DOHH2 (cell line): ENCODE measurements at regions not wholly inside any gene's neighbourhood (a gene's known extent, or its start where the extent isn't known, plus 50 kb on each side); places are given as distances from the start of the nearest gene placed in this dataset.

ENCODE experiments used
- EZH2phosphoT487 ChIP-seq: fragments of 200-600 bp; sonication (generic); IDR thresholded peaks from 2 replicates; pipeline ENCODE4 v1.6.1; 2017; ENCODE audit warnings: borderline replicate concordance, mild to moderate bottlenecking, antibody characterized with exemption, low read length, moderate library complexity, mixed read lengths
- TF ChIP-seq, protein P1 (sequence below): fragments of 200-600 bp; sonication (generic); IDR thresholded peaks from one replicate; pipeline ENCODE4 v1.5.1; 2014; ENCODE audit warnings: antibody characterized with exemption, mild to moderate bottlenecking, low read depth, low read length; ENCODE audit not compliant: poor library complexity, severe bottlenecking

DNA sequence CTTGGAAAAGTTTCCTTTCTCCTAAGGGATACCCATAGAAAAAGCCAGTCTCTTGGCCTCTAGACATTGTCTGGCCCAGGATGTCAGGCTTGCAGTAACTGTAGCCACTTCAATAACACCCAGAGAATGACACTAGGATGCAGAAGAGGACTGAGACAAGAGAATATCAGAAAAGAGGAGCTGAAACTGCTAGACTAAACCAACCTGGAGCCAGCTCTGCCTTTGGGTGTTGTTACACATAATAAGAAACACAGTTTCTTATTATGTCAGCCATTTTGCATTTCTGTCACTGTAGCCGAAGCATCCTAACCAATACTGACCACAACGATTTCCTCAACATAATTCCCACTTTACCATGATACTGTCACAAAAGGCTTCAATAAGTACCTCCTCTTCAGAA lies 72.2 kb upstream of the RCN1 start:
- TF ChIP-seq, protein P1, sequence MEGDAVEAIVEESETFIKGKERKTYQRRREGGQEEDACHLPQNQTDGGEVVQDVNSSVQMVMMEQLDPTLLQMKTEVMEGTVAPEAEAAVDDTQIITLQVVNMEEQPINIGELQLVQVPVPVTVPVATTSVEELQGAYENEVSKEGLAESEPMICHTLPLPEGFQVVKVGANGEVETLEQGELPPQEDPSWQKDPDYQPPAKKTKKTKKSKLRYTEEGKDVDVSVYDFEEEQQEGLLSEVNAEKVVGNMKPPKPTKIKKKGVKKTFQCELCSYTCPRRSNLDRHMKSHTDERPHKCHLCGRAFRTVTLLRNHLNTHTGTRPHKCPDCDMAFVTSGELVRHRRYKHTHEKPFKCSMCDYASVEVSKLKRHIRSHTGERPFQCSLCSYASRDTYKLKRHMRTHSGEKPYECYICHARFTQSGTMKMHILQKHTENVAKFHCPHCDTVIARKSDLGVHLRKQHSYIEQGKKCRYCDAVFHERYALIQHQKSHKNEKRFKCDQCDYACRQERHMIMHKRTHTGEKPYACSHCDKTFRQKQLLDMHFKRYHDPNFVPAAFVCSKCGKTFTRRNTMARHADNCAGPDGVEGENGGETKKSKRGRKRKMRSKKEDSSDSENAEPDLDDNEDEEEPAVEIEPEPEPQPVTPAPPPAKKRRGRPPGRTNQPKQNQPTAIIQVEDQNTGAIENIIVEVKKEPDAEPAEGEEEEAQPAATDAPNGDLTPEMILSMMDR, result no peak
- no peak for TF ChIP-seq EZH2phosphoT487
